ENCODE measurements at regions not wholly inside any gene's neighbourhood (a gene's known extent, or its start where the extent isn't known, plus 50 kb on each side); places are given as distances from the start of the nearest gene placed in this dataset.

GRCh38 chr2:167340322-167340721 lies 452.0 kb downstream of the XIRP2 start:
- no peak for DNase-seq (ENCODE audit: low spot score)
- no peak for TF ChIP-seq CTCF (IDR thresholded peaks at IDR 0.05)
- TF ChIP-seq POLR2AphosphoS5 (IDR thresholded peaks at IDR 0.05): no peak
- TF ChIP-seq POLR2A (IDR thresholded peaks at IDR 0.05): no peak
- Histone ChIP-seq H3K4me1 (replicated peaks) (no peaks in the 10 kb centered on the region), H3K27ac (no peak overlapping the region), H3K9me3 (no peaks in the 10 kb centered on the region), H3K36me3 (no peaks in the 10 kb centered on the region), H3K27me3 (replicated peaks; ENCODE audit: insufficient read depth) (no peaks in the 10 kb centered on the region), H3K4me3 (no peak overlapping the region)
- intact Hi-C loops (cut with DNase I): no loop called here
- WGBS: 90% methylated on average over 4 of the region's 4 CpGs

GRCh38 chr2:167336213-167336612 lies 447.9 kb downstream of the XIRP2 start:
- TF ChIP-seq CTCF (IDR thresholded peaks at IDR 0.05): no peak
- Histone ChIP-seq H3K4me3 (no peak overlapping the region), H3K36me3 (no peaks in the 10 kb centered on the region), H3K9me3 (no peaks in the 10 kb centered on the region), H3K4me1 (replicated peaks) (no peaks in the 10 kb centered on the region), H3K27me3 (replicated peaks; ENCODE audit: insufficient read depth) (no peaks in the 10 kb centered on the region), H3K27ac (no peak overlapping the region)
- WGBS: 78% methylated on average over 2 of the region's 2 CpGs
- DNase-seq (ENCODE audit: low spot score): no peak
- intact Hi-C loops (cut with DNase I): no loop called here

GRCh38 chr2:167335541-167335992 lies 447.3 kb downstream of the XIRP2 start:
- Histone ChIP-seq H3K4me1 (replicated peaks) (no peaks in the 10 kb centered on the region), H3K4me3 (no peak overlapping the region), H3K27me3 (replicated peaks; ENCODE audit: insufficient read depth) (no peaks in the 10 kb centered on the region), H3K36me3 (no peaks in the 10 kb centered on the region), H3K27ac (no peak overlapping the region), H3K9me3 (no peaks in the 10 kb centered on the region)
- TF ChIP-seq CTCF (IDR thresholded peaks at IDR 0.05): no peak
- 84% methylated on average over 2 of the region's 2 CpGs for WGBS
- no peak for DNase-seq (ENCODE audit: low spot score)
- intact Hi-C loops (cut with DNase I): no loop called here

- TF ChIP-seq POLR2A (IDR thresholded peaks at IDR 0.05) (no peak), POLR2AphosphoS5 (IDR thresholded peaks at IDR 0.05) (no peak), CTCF (IDR thresholded peaks at IDR 0.05) (no peak)
- intact Hi-C loops (cut with DNase I): no loop called here
- no peaks in the 10 kb centered on the region for H3K27me3 ChIP-seq (replicated peaks; ENCODE audit: insufficient read depth)
- DNase-seq (ENCODE audit: low spot score): no peak
- H3K36me3 ChIP-seq: no peaks in the 10 kb centered on the region
- 35% methylated on average over 1 of the region's 1 CpG for WGBS
- H3K4me1 ChIP-seq (replicated peaks): no peaks in the 10 kb centered on the region
- H3K4me3 ChIP-seq: no peak overlapping the region
- H3K9me3 ChIP-seq: no peaks in the 10 kb centered on the region
- H3K27ac ChIP-seq: no peak overlapping the region
These were observed 446.0 kb downstream of the XIRP2 start for GRCh38 chr2:167334146-167334742.

GRCh38 chr2:167333245-167333644 lies 445.0 kb downstream of the XIRP2 start:
- H3K27me3 ChIP-seq (replicated peaks; ENCODE audit: insufficient read depth): no peaks in the 10 kb centered on the region
- no peaks in the 10 kb centered on the region for H3K36me3 ChIP-seq
- 76% methylated on average over 3 of the region's 3 CpGs for WGBS
- H3K4me1 ChIP-seq (replicated peaks): no peaks in the 10 kb centered on the region
- no peak for TF ChIP-seq CTCF (IDR thresholded peaks at IDR 0.05)
- no peak for TF ChIP-seq POLR2A (IDR thresholded peaks at IDR 0.05)
- no peak for TF ChIP-seq POLR2AphosphoS5 (IDR thresholded peaks at IDR 0.05)
- H3K4me3 ChIP-seq: no peak overlapping the region
- no peak for DNase-seq (ENCODE audit: low spot score)
- H3K9me3 ChIP-seq: no peaks in the 10 kb centered on the region
- H3K27ac ChIP-seq: no peak overlapping the region
- intact Hi-C loops (cut with DNase I): no loop called here
